TTC549 (cell line): ENCODE measurements at regions not wholly inside any gene's neighbourhood (a gene's known extent, or its start where the extent isn't known, plus 50 kb on each side); places are given as distances from the start of the nearest gene placed in this dataset.

Source experiments
- FAIRE-seq: peaks from 2 replicates; lab custom pipeline; 2012; peaks lifted over from hg19 to GRCh38; lab: Jason Lieb, UNC

GRCh38 chr13:99859178-99860177 lies 112.1 kb downstream of the ZIC5 start:
- FAIRE-seq = no peak

GRCh38 chr13:99857738-99858137 lies 113.8 kb downstream of the ZIC5 start:
- FAIRE-seq = no peak

GRCh38 chr13:99855526-99856420 lies 115.8 kb downstream of the ZIC5 start:
- no peak for FAIRE-seq

- FAIRE-seq = no peak
Observed at GRCh38 chr13:99854366-99854765, 117.2 kb downstream of the ZIC5 start.

GRCh38 chr13:99847318-99847750 lies 124.2 kb downstream of the ZIC5 start:
- FAIRE-seq = no peak

GRCh38 chr13:99845161-99845874 lies 126.2 kb downstream of the ZIC5 start:
- no peak for FAIRE-seq

- no peak for FAIRE-seq
Observed at GRCh38 chr13:99844421-99844820, 127.1 kb downstream of the ZIC5 start.

- FAIRE-seq = no peak
Observed at GRCh38 chr13:99843872-99844271, 127.7 kb downstream of the ZIC5 start.

- FAIRE-seq = no peak
Observed at GRCh38 chr13:99842405-99842804, 129.2 kb downstream of the ZIC5 start.

GRCh38 chr13:99836291-99836690 lies 135.3 kb downstream of the ZIC5 start:
- no peak for FAIRE-seq

GRCh38 chr13:99835442-99835841 lies 136.1 kb downstream of the ZIC5 start:
- FAIRE-seq = no peak

GRCh38 chr13:99834246-99834645 lies 137.3 kb downstream of the ZIC5 start:
- FAIRE-seq = no peak

GRCh38 chr13:99832347-99832746 lies 139.2 kb downstream of the ZIC5 start:
- no peak for FAIRE-seq

- no peak for FAIRE-seq
Observed at GRCh38 chr13:99830931-99831330, 140.6 kb downstream of the ZIC5 start.

- no peak for FAIRE-seq
Observed at GRCh38 chr13:99829593-99830239, 141.9 kb downstream of the ZIC5 start.

- no peak for FAIRE-seq
Observed at GRCh38 chr13:99829161-99829560, 142.4 kb downstream of the ZIC5 start.

GRCh38 chr13:99828735-99829134 lies 142.8 kb downstream of the ZIC5 start:
- no peak for FAIRE-seq

GRCh38 chr13:99828123-99828522 lies 143.4 kb downstream of the ZIC5 start:
- FAIRE-seq = no peak

- FAIRE-seq = no peak
Observed at GRCh38 chr13:99827011-99827772, 144.4 kb downstream of the ZIC5 start.

- FAIRE-seq = no peak
Observed at GRCh38 chr13:99823961-99824360, 147.6 kb downstream of the ZIC5 start.

GRCh38 chr13:99822820-99823219 lies 148.7 kb downstream of the ZIC5 start:
- FAIRE-seq = no peak
